Right cardiac atrium (tissue), 5 donors: ENCODE measurements at regions not wholly inside any gene's neighbourhood (a gene's known extent, or its start where the extent isn't known, plus 50 kb on each side); places are given as distances from the start of the nearest gene placed in this dataset.

Experiments
- ATAC-seq, 2 donors: fragments of 200-7000 bp; cut with Tn5 transposase; one replicate each; pipeline versions ENCODE4 v1.8.0 to v1.9.1; 2020; ENCODE audit warnings: moderate library complexity in 2 of 2, mild to moderate bottlenecking in 1 of 2
- DNase-seq, 3 donors: peaks; one replicate each; pipeline ENCODE4 v3.0.0-alpha.2; 2020
- H3K27ac ChIP-seq: one replicate; pipeline ENCODE4 v1.5.1; 2013; ENCODE audit warnings: mild to moderate bottlenecking, low read length, control low read depth, moderate library complexity
- H3K27me3 ChIP-seq: one replicate; pipeline ENCODE4 v1.6.1; 2013; ENCODE audit not compliant: control insufficient read depth, insufficient read depth
- H3K4me1 ChIP-seq: one replicate; pipeline ENCODE4 v1.6.1; 2013; ENCODE audit warnings: low read length; ENCODE audit not compliant: control insufficient read depth, insufficient read depth
- H3K4me3 ChIP-seq: one replicate; pipeline ENCODE4 v1.5.1; 2013; ENCODE audit warnings: low read length, control low read depth
- H3K9me3 ChIP-seq: one replicate; pipeline ENCODE4 v1.6.1; 2013; ENCODE audit warnings: low read length; ENCODE audit not compliant: control insufficient read depth
- WGBS: extraction: QIAGEN DNeasy Blood & Tissue Kit; methylation state at CpG from one replicate; pipeline ENCODE4 v1.1.7; 2013; 5-methylcytosine and 5-hydroxymethylcytosine counted together
- intact Hi-C, 4 donors: fragments of 100-400 bp; cut with DNase I; formaldehyde crosslinking; loops; one replicate each; pipeline versions ENCODE4 v1.11.0 to v1.14.0; 2022 to 2023
- donor health status: healthy with polysubstance abuse.
- donor health status: DM: no; HTN: yes; CAD: no.
- donor health status: DM: no; HTN: no; CAD: no.
- donor health status: DM: no; HTN: yes; CAD: no; lungs with severe emphysema.
- donor health status: DM: yes; HTN: yes; CAD: no.

DNA sequence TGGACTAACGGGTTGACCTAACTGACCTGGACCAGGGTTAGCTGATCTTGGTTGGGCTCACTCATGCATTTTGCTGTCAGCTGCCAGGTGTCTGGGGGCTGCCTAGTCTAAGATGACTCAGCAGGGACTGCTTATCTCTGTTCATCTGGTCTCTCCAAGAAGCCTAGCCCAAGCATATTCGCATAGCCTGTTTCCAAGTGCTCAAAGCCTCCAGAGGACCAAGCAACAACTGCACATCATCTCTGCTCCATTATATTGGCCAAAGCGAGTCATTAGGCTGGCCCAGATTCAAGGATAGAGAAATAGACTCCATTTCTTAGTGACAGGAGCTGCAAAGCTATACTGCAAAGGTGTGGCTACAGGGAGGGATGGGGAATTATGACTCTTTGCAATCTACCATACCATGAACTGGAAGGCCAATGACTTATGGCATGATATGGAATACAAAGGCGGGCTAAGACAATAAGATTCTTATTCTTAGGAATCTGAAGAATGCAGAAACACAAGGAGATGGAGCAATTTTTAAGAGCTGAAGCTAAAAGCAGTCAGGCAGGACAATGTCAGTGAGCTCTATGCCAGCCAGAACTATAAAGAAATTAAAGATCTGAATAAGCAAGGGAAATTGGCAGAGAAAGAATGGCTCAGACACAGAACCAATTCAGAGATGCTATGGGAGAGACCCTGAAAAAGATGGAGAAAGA, 194.6 kb upstream of the FSCB start:
- ATAC-seq (no peak), DNase-seq (no peak)
- 55% methylated on average over 4 of the region's 4 CpGs for WGBS
- Histone ChIP-seq H3K4me1 (no peaks in the 10 kb centered on the region), H3K4me3 (no peak overlapping the region), H3K27ac (no peak overlapping the region), H3K27me3 (no peaks in the 10 kb centered on the region), H3K9me3 (no peaks in the 10 kb centered on the region)
- intact Hi-C loops: no loop called here

GRCh38 chr14:44700694-44701093, 193.6 kb upstream of the FSCB start:
- intact Hi-C loops: no loop called here
- H3K4me3 ChIP-seq: no peak overlapping the region
- ATAC-seq (no peak), DNase-seq (no peak)
- H3K27ac ChIP-seq: no peak overlapping the region
- no peaks in the 10 kb centered on the region for H3K27me3 ChIP-seq
- no peaks in the 10 kb centered on the region for H3K4me1 ChIP-seq
- 81% methylated on average over 1 of the region's 1 CpG for whole genome bisulfite sequencing
- H3K9me3 ChIP-seq: no peaks in the 10 kb centered on the region

DNA sequence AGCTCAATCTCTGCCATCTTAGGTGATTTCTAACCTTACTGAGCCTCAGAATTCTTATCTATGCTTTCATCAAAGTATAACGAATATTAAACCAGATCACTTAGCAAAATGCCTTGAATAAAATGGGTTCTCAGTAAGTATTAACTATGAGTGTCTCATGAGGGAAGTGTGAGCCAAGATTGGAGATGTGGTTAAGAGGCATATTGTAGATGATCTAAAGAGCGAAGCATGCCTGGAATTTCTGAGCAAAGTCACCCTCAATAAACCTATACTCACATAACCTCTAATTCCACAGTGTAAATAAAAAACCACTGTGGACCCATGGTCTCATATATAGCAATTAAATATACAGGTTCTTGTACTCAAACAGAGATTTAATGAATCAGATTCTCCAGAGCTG, 193.1 kb upstream of the FSCB start:
- no peak for DNase-seq
- no peak for ATAC-seq
- Histone ChIP-seq H3K4me3 (no peak overlapping the region), H3K27me3 (no peaks in the 10 kb centered on the region), H3K9me3 (no peaks in the 10 kb centered on the region), H3K4me1 (no peaks in the 10 kb centered on the region), H3K27ac (no peak overlapping the region)
- intact Hi-C loops: no loop called here
- WGBS: 50% methylated on average over 2 of the region's 2 CpGs

DNA sequence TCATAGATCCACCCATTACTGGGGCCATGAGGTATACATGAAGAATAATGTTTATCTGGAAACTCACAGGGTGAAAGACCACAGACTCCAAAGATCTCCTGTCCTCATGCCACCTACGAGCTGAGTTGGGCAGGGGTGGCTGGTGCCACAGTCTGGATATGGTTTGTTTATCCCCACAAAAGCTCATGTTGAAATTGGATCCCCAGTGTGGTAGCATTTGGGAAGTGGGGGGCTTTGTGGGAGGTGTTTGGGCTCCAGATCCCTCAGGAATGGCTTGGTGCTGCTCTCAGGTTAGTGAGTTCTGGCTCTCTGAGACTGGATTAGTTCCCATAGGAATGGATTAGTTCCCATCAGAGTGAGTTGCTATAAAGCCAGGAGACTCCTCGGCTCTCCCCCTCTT, 192.3 kb upstream of the FSCB start:
- no peaks in the 10 kb centered on the region for H3K4me1 ChIP-seq
- H3K4me3 ChIP-seq: no peak overlapping the region
- ATAC-seq (no peak), DNase-seq (no peak)
- no peaks in the 10 kb centered on the region for H3K9me3 ChIP-seq
- H3K27me3 ChIP-seq: no peaks in the 10 kb centered on the region
- H3K27ac ChIP-seq: no peak overlapping the region
- WGBS: 35% methylated on average over 2 of the region's 2 CpGs
- intact Hi-C loops: no loop called here

- Histone ChIP-seq H3K4me1 (no peaks in the 10 kb centered on the region), H3K4me3 (no peak overlapping the region), H3K9me3 (no peaks in the 10 kb centered on the region), H3K27me3 (no peaks in the 10 kb centered on the region), H3K27ac (no peak overlapping the region)
- 96% methylated on average over 3 of the region's 3 CpGs for WGBS
- intact Hi-C loops: no loop called here
- ATAC-seq (no peak), DNase-seq (no peak)
Observed at GRCh38 chr14:44669496-44669895, 162.4 kb upstream of the FSCB start.

DNA sequence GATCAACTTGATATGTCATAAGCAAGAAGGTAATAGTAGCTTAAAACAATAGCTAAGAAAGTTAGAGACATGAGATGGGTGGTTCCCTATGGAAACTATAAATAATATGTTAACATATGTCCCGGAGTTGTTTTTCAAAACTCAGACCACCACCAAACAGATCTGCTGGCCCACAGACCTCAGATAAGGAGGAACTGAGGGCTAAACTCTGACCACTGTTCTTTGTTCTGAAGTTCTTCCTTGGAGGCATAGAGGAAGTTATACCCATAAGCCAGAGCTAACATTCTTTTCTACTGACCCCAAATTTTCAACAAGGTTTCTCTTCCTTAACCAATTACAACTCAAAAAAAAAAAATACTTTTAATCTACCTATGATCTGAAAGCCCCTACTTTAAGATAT, 156.1 kb upstream of the FSCB start:
- no peak overlapping the region for H3K4me3 ChIP-seq
- DNase-seq: no peak
- no peak for ATAC-seq
- H3K9me3 ChIP-seq: no peaks in the 10 kb centered on the region
- H3K4me1 ChIP-seq: no peaks in the 10 kb centered on the region
- intact Hi-C loops: no loop called here
- 55% methylated on average over 1 of the region's 1 CpG for WGBS
- H3K27ac ChIP-seq: no peak overlapping the region
- H3K27me3 ChIP-seq: no peaks in the 10 kb centered on the region

- intact Hi-C loops: no loop called here
- no peak overlapping the region for H3K4me3 ChIP-seq
- H3K27ac ChIP-seq: no peak overlapping the region
- no peak for ATAC-seq
- no peak for DNase-seq
- H3K9me3 ChIP-seq: no peaks in the 10 kb centered on the region
- no peaks in the 10 kb centered on the region for H3K27me3 ChIP-seq
- no peaks in the 10 kb centered on the region for H3K4me1 ChIP-seq
Observed at GRCh38 chr14:44662250-44662891, 155.3 kb upstream of the FSCB start.

- Histone ChIP-seq H3K27me3 (no peaks in the 10 kb centered on the region), H3K4me3 (no peak overlapping the region), H3K4me1 (no peaks in the 10 kb centered on the region), H3K9me3 (no peaks in the 10 kb centered on the region), H3K27ac (no peak overlapping the region)
- no peak for ATAC-seq
- 70% methylated on average over 1 of the region's 1 CpG for WGBS
- intact Hi-C loops: no loop called here
- DNase-seq: no peak
Observed at GRCh38 chr14:44658389-44658696, 151.3 kb upstream of the FSCB start.

- Histone ChIP-seq H3K27ac (no peak overlapping the region), H3K27me3 (no peaks in the 10 kb centered on the region), H3K4me1 (no peaks in the 10 kb centered on the region), H3K4me3 (no peak overlapping the region), H3K9me3 (no peaks in the 10 kb centered on the region)
- intact Hi-C loops: no loop called here
- 30% methylated on average over 3 of the region's 3 CpGs for whole genome bisulfite sequencing
- ATAC-seq (no peak), DNase-seq (no peak)
Observed at GRCh38 chr14:44657696-44658388, 150.8 kb upstream of the FSCB start.

GRCh38 chr14:44657203-44657602, 150.1 kb upstream of the FSCB start:
- no peaks in the 10 kb centered on the region for H3K9me3 ChIP-seq
- no peak for ATAC-seq
- intact Hi-C loops: no loop called here

GRCh38 chr14:44654591-44654990, 147.5 kb upstream of the FSCB start:
- Histone ChIP-seq H3K4me3 (no peak overlapping the region), H3K9me3 (no peaks in the 10 kb centered on the region), H3K27me3 (no peaks in the 10 kb centered on the region), H3K4me1 (no peaks in the 10 kb centered on the region), H3K27ac (no peak overlapping the region)
- ATAC-seq (no peak), DNase-seq (no peak)
- 85% methylated on average over 2 of the region's 2 CpGs for WGBS
- intact Hi-C loops: no loop called here

More at GRCh38 chr14:44657203-44657602, 150.1 kb upstream of the FSCB start:
- H3K27me3 ChIP-seq: no peaks in the 10 kb centered on the region
- DNase-seq: no peak
- H3K4me3 ChIP-seq: no peak overlapping the region
- H3K4me1 ChIP-seq: no peaks in the 10 kb centered on the region
- H3K27ac ChIP-seq: no peak overlapping the region
